HFFc6 (cell line): ENCODE measurements at regions not wholly inside any gene's neighbourhood (a gene's known extent, or its start where the extent isn't known, plus 50 kb on each side); places are given as distances from the start of the nearest gene placed in this dataset.

ENCODE experiments used
- DNase-seq: peaks from one replicate; pipeline ENCODE4 v3.0.0-alpha.2; 2018
- H3K27ac Mint-ChIP-seq: 2 replicates; pipeline ENCODE4 v1.8.0; 2020; ENCODE audit warnings: mild to moderate bottlenecking, mixed read lengths
- H3K27me3 Mint-ChIP-seq: 2 replicates; pipeline ENCODE4 v1.8.0; 2021; ENCODE audit warnings: mild to moderate bottlenecking, moderate library complexity, mixed read lengths; ENCODE audit not compliant: insufficient read depth
- H3K36me3 Mint-ChIP-seq: 2 replicates; pipeline ENCODE4 v1.8.0; 2021; ENCODE audit warnings: low read depth, mixed read lengths
- H3K4me1 Mint-ChIP-seq: 2 replicates; pipeline ENCODE4 v1.8.0; 2020; ENCODE audit warnings: low read depth, mixed read lengths
- H3K4me3 Mint-ChIP-seq: 2 replicates; pipeline ENCODE4 v1.8.0; 2020; ENCODE audit warnings: mild to moderate bottlenecking, moderate library complexity, mixed read lengths
- H3K9me3 Mint-ChIP-seq: 2 replicates; pipeline ENCODE4 v1.8.0; 2020; ENCODE audit warnings: mild to moderate bottlenecking, mixed read lengths
- CTCF ChIP-seq: fragments of 200-600 bp; sonication (generic); IDR thresholded peaks from 2 replicates; pipeline ENCODE4 v1.5.0; 2021; ENCODE audit warnings: antibody characterized with exemption, mild to moderate bottlenecking

- Mint-ChIP-seq H3K4me3 (no peak overlapping the region), H3K27ac (no peak overlapping the region), H3K4me1 (no peaks in the 10 kb centered on the region), H3K36me3 (no peaks in the 10 kb centered on the region; the same call in 1 of the 2 replicates), H3K9me3 (peaks cover 36% of the 10 kb centered on the region), H3K27me3 (no peaks in the 10 kb centered on the region)
- no peak for DNase-seq
- TF ChIP-seq CTCF = no peak
Observed at GRCh38 chr4:22877486-22878052, 184.8 kb downstream of the GBA3 start.

GRCh38 chr4:22876270-22876669 is 183.5 kb downstream of the GBA3 start:
- H3K9me3 Mint-ChIP-seq = peaks cover 34% of the 10 kb centered on the region
- H3K27ac Mint-ChIP-seq = no peak overlapping the region
- H3K27me3 Mint-ChIP-seq = no peaks in the 10 kb centered on the region
- no peak for TF ChIP-seq CTCF
- H3K4me3 Mint-ChIP-seq = no peak overlapping the region
- DNase-seq = no peak
- H3K4me1 Mint-ChIP-seq = no peaks in the 10 kb centered on the region
- H3K36me3 Mint-ChIP-seq = no peaks in the 10 kb centered on the region; the same call in 1 of the 2 replicates

- peaks cover 35% of the 10 kb centered on the region for H3K9me3 Mint-ChIP-seq
- H3K27ac Mint-ChIP-seq = no peak overlapping the region
- H3K4me1 Mint-ChIP-seq = no peaks in the 10 kb centered on the region
- TF ChIP-seq CTCF = no peak
- no peak for DNase-seq
- H3K27me3 Mint-ChIP-seq = no peaks in the 10 kb centered on the region
- H3K4me3 Mint-ChIP-seq = no peak overlapping the region
- H3K36me3 Mint-ChIP-seq = no peaks in the 10 kb centered on the region; the same call in 1 of the 2 replicates
Observed at GRCh38 chr4:22875587-22876257, 183.0 kb downstream of the GBA3 start.

- Mint-ChIP-seq H3K27ac (no peak overlapping the region), H3K9me3 (peaks cover 35% of the 10 kb centered on the region), H3K36me3 (no peaks in the 10 kb centered on the region; the same call in 1 of the 2 replicates), H3K27me3 (no peaks in the 10 kb centered on the region), H3K4me3 (no peak overlapping the region), H3K4me1 (no peaks in the 10 kb centered on the region)
- no peak for TF ChIP-seq CTCF
- no peak for DNase-seq
Observed at GRCh38 chr4:22874334-22874912, 181.7 kb downstream of the GBA3 start.

- Mint-ChIP-seq H3K9me3 (peaks cover 40% of the 10 kb centered on the region), H3K27me3 (no peaks in the 10 kb centered on the region), H3K27ac (no peak overlapping the region), H3K36me3 (no peaks in the 10 kb centered on the region; the same call in 1 of the 2 replicates), H3K4me3 (no peak overlapping the region), H3K4me1 (no peaks in the 10 kb centered on the region)
- DNase-seq = no peak
- no peak for TF ChIP-seq CTCF
Observed at GRCh38 chr4:22873899-22874298, 181.2 kb downstream of the GBA3 start.
